ENCODE measurements at regions not wholly inside any gene's neighbourhood (a gene's known extent, or its start where the extent isn't known, plus 50 kb on each side); places are given as distances from the start of the nearest gene placed in this dataset.
"Not testable (repeated sequence)": the region's sequence is repeated elsewhere in the genome, so short reads cannot be mapped to it uniquely, and the experiment has no call there.

DNA sequence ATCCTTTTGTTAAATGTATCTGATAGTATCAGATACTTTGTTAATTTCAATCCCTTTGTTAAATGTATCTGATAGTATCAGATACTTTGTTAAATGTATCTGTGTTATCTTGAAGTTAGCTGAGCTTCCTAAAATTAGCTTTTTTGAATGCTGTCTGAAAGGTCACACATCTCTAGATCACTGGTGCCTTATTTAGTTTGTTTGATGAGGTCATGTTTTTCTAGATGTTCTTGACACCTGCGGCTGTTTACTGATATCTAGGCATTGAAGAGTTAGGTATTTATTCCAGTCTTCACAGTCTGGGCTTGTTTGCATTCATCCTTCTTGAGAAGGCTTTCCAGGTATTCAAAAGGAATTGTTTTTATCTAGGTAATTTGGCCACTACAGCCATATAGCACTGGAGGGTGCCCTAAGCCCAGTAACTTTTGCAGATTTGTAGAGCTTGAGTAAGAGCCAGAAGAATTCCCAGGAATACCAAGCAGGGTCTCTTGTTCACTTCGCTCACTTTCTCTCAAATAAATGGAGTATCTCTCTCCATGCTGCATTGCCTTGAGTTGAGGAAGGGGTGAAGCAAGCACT is 435.4 kb upstream of the GRAMD2B start:
- DNase-seq, result no peak
- Histone ChIP-seq H3K36me3 (no peaks in the 10 kb centered on the region), H3K4me3 (ENCODE audit: low read depth, low read length) (no peak overlapping the region), H3K9me3 (ENCODE audit: severe bottlenecking) (no peaks in the 10 kb centered on the region), H3K27ac (no peak overlapping the region), H3K27me3 (ENCODE audit: insufficient read depth, low read depth, severe bottlenecking) (no peaks in the 10 kb centered on the region)
- TF ChIP-seq, protein P1, sequence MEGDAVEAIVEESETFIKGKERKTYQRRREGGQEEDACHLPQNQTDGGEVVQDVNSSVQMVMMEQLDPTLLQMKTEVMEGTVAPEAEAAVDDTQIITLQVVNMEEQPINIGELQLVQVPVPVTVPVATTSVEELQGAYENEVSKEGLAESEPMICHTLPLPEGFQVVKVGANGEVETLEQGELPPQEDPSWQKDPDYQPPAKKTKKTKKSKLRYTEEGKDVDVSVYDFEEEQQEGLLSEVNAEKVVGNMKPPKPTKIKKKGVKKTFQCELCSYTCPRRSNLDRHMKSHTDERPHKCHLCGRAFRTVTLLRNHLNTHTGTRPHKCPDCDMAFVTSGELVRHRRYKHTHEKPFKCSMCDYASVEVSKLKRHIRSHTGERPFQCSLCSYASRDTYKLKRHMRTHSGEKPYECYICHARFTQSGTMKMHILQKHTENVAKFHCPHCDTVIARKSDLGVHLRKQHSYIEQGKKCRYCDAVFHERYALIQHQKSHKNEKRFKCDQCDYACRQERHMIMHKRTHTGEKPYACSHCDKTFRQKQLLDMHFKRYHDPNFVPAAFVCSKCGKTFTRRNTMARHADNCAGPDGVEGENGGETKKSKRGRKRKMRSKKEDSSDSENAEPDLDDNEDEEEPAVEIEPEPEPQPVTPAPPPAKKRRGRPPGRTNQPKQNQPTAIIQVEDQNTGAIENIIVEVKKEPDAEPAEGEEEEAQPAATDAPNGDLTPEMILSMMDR (IDR thresholded peaks at IDR 0.05; ENCODE audit: low read depth, low read length), result no peak

DNA sequence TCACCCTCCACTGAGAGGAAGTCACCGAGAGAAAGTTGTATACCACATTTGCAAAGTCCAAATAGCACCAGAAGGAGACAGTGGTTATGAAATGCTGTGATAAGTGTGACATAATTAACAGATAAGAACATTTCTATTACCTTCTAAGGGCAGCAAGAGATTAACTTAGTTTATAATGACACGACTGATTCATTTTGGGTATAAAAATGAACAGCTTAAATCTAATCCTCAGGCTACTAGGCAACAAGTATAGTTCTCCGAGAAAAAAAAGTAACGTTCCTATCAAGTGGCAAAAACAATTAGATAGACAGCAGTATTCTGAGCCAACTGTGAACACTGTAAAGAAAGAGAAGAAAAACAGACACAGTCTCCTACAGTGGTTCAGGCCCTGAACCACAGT is 431.2 kb upstream of the GRAMD2B start:
- TF ChIP-seq, protein P1 (IDR thresholded peaks at IDR 0.05; ENCODE audit: low read depth, low read length), result no peak
- no peak overlapping the region for H3K27ac ChIP-seq
- no peaks in the 10 kb centered on the region for H3K27me3 ChIP-seq (ENCODE audit: insufficient read depth, low read depth, severe bottlenecking)
- H3K4me3 ChIP-seq (ENCODE audit: low read depth, low read length), result no peak overlapping the region
- H3K9me3 ChIP-seq (ENCODE audit: severe bottlenecking), result no peaks in the 10 kb centered on the region
- DNase-seq, result no peak
- no peaks in the 10 kb centered on the region for H3K36me3 ChIP-seq

GRCh38 chr5:125999271-126000030 is 423.8 kb upstream of the GRAMD2B start:
- H3K27ac ChIP-seq; H3K27me3 ChIP-seq (ENCODE audit: insufficient read depth, low read depth, severe bottlenecking); H3K9me3 ChIP-seq (ENCODE audit: severe bottlenecking); DNase-seq; H3K36me3 ChIP-seq; H3K4me3 ChIP-seq (ENCODE audit: low read depth, low read length): not testable (repeated sequence)

DNA sequence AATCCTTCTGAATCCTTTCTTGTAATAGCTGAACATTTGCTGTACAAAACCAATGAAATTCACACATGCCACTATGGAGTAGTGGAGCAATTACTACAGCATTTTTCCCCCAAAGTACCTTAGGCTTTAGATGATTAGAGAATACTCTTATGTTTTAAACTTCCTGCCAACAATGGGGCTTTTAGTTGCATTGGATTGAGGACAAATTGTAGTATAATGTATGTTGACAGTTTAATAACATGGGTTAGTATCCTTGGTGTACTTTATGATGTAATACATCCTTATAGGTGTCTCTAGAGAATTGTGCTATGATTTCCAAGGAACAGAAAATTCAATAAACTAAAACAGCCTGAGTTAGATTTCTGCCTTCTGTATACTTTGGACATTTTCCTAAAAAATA is 422.7 kb upstream of the GRAMD2B start:
- no peak overlapping the region for H3K4me3 ChIP-seq (ENCODE audit: low read depth, low read length)
- H3K27me3 ChIP-seq (ENCODE audit: insufficient read depth, low read depth, severe bottlenecking), result no peaks in the 10 kb centered on the region
- no peak overlapping the region for H3K27ac ChIP-seq
- DNase-seq, result no peak
- TF ChIP-seq, protein P1 (IDR thresholded peaks at IDR 0.05; ENCODE audit: low read depth, low read length), result no peak
- H3K36me3 ChIP-seq, result no peaks in the 10 kb centered on the region
- no peaks in the 10 kb centered on the region for H3K9me3 ChIP-seq (ENCODE audit: severe bottlenecking)

DNA sequence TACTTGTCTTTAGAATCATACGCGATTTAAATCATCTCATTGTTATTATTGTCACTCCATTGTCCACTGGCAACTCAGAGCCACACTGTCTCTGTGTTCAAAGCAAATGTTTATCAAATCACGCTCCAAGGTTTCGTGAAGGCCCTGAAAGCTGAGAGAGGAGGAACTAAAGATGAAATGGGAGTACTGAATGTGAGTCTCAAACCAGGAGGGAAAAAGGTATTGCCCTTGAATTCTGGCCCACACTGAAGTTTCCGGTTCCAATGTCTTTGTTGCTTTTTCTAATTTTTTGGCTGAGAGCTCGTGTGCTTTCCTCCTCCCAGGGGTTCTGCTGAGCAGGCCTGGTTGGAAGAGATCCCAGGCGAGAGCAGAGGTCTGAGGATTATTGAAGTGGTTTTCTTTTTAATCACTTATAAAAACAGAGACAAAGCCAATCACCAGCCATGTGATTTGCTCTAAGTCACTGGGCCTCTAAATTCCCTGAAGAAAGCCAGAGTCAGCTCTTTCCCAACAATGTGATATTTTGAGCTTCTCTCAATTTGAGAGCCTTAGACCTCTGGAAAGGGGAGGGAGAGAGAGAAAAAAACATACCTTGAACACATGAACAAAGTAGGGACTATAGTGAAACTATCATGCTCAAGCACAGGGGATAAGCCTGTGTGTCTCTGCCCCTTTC is 420.8 kb upstream of the GRAMD2B start:
- H3K27me3 ChIP-seq (ENCODE audit: insufficient read depth, low read depth, severe bottlenecking), result no peaks in the 10 kb centered on the region
- peak overlapping the region; percentile 50 for H3K27ac ChIP-seq
- no peaks in the 10 kb centered on the region for H3K9me3 ChIP-seq (ENCODE audit: severe bottlenecking)
- no peaks in the 10 kb centered on the region for H3K36me3 ChIP-seq
- H3K4me3 ChIP-seq (ENCODE audit: low read depth, low read length), result no peak overlapping the region
- DNase-seq, result peak; percentile 42
- TF ChIP-seq, protein P1 (IDR thresholded peaks at IDR 0.05; ENCODE audit: low read depth, low read length), result no peak

GRCh38 chr5:126003309-126003708 is 419.9 kb upstream of the GRAMD2B start:
- H3K36me3 ChIP-seq, result no peaks in the 10 kb centered on the region
- H3K27me3 ChIP-seq (ENCODE audit: insufficient read depth, low read depth, severe bottlenecking), result no peaks in the 10 kb centered on the region
- no peak overlapping the region for H3K27ac ChIP-seq
- no peak for DNase-seq
- H3K9me3 ChIP-seq (ENCODE audit: severe bottlenecking), result no peaks in the 10 kb centered on the region
- TF ChIP-seq, protein P1 (IDR thresholded peaks at IDR 0.05; ENCODE audit: low read depth, low read length), result no peak
- no peak overlapping the region for H3K4me3 ChIP-seq (ENCODE audit: low read depth, low read length)

Measured in WERI-Rb-1 (cell line).